Heart left ventricle (tissue), 16 donors: ENCODE measurements at regions not wholly inside any gene's neighbourhood (a gene's known extent, or its start where the extent isn't known, plus 50 kb on each side); places are given as distances from the start of the nearest gene placed in this dataset.
"Not testable (repeated sequence)": the region's sequence is repeated elsewhere in the genome, so short reads cannot be mapped to it uniquely, and the experiment has no call there.

Source experiments
- ATAC-seq, 4 donors: fragments of 200-7000 bp; cut with Tn5 transposase; one replicate each; pipeline ENCODE4 v1.9.1; 2020 to 2022; ENCODE audit warnings: moderate library complexity in 4 of 4, mild to moderate bottlenecking in 3 of 4, moderate number of reproducible peaks in 1 of 4
- DNase-seq, 5 donors: peaks; one replicate each; pipeline ENCODE4 v3.0.0-alpha.2; 2020
- H3K27ac ChIP-seq, 12 donors: fragments of 200-600 bp; sonication (generic) in 4 of 12; one replicate each; pipeline versions ENCODE4 v1.5.0 to v1.8.0; 2016 to 2022; ENCODE audit warnings: mild to moderate bottlenecking in 2 of 12
- H3K27me3 ChIP-seq, 9 donors: fragments of 200-600 bp; sonication (generic) in 2 of 9; one replicate each; pipeline versions ENCODE4 v1.5.1 to v1.8.0; 2016 to 2022; ENCODE audit warnings: mild to moderate bottlenecking in 3 of 9
- H3K36me3 ChIP-seq, 9 donors: fragments of 200-600 bp; sonication (generic) in 2 of 9; one replicate each; pipeline versions ENCODE4 v1.5.0 to v1.8.0; 2018 to 2022; ENCODE audit warnings: mild to moderate bottlenecking in 2 of 9
- H3K4me1 ChIP-seq, 12 donors: fragments of 200-600 bp; sonication (generic) in 4 of 12; one replicate each; pipeline versions ENCODE4 v1.5.0 to v1.8.0; 2016 to 2022; ENCODE audit warnings: mild to moderate bottlenecking in 3 of 12
- H3K4me3 ChIP-seq, 12 donors: fragments of 200-600 bp; sonication (generic) in 4 of 12; one replicate each; pipeline versions ENCODE4 v1.5.0 to v1.8.0; 2017 to 2022; ENCODE audit warnings: mild to moderate bottlenecking in 9 of 12, moderate library complexity in 4 of 12
- H3K9me3 ChIP-seq, 12 donors: fragments of 200-600 bp; sonication (generic) in 4 of 12; one replicate each; pipeline versions ENCODE4 v1.5.0 to v1.8.0; 2016 to 2022; ENCODE audit warnings: mild to moderate bottlenecking in 1 of 12
- POLR2A ChIP-seq, 2 donors: fragments of 450-650 bp; IDR thresholded peaks; one replicate each; pipeline ENCODE4 v1.6.1; 2017; ENCODE audit warnings: antibody characterized with exemption in 2 of 2, mild to moderate bottlenecking in 2 of 2, moderate library complexity in 2 of 2
- WGBS, 4 donors: extraction: QIAGEN DNeasy Blood & Tissue Kit in 2 of 4; methylation state at CpG; one replicate each; pipeline versions ENCODE4 v1.1.5 to v1.1.7; 2013 to 2018; 5-methylcytosine and 5-hydroxymethylcytosine counted together
- intact Hi-C, 10 donors: fragments of 100-400 bp; cut with DNase I; formaldehyde crosslinking; loops; one replicate each; pipeline versions ENCODE4 v1.11.1 to v1.14.2; 2022
- donor health status: ischemic (EF 13 %, LVEDD 7.1; RV severe dilation, severe dysfunction).
- donor health status: healthy with polysubstance abuse.
- donor health status: DM: no; HTN: yes; CAD: no.
- donor health status: DM: no; HTN: no; CAD: no.
- donor health status: ischemic (EF 25% LVEDD 6.9; RV normal size, moderate dysfunction).
- donor health status: ischemic (EF 25% LVEDD 5.7; RV mildly dilated, moderate dysfunction).
- donor health status: healthy.
- donor health status: DM: yes; HTN: yes; CAD: no.
- donor health status: ischemic (EF 35%, LVEDD 5.7; RV mildly dilated, moderate dysfunction).
- donor health status: nonischemic (EF 11% LVEDD 7.7; RV severe dilation, severe dysfunction).
- donor health status: DM: yes; HTN: yes; CAD: no.
- donor health status: PGD.
- donor health status: ischemic (EF 29% LVEDD 5.4; RV normal size, mild dysfunction).
- donor health status: nonischemic (EF 23%, LVEDD 6.1; RV moderate dilation, normal function).

DNA sequence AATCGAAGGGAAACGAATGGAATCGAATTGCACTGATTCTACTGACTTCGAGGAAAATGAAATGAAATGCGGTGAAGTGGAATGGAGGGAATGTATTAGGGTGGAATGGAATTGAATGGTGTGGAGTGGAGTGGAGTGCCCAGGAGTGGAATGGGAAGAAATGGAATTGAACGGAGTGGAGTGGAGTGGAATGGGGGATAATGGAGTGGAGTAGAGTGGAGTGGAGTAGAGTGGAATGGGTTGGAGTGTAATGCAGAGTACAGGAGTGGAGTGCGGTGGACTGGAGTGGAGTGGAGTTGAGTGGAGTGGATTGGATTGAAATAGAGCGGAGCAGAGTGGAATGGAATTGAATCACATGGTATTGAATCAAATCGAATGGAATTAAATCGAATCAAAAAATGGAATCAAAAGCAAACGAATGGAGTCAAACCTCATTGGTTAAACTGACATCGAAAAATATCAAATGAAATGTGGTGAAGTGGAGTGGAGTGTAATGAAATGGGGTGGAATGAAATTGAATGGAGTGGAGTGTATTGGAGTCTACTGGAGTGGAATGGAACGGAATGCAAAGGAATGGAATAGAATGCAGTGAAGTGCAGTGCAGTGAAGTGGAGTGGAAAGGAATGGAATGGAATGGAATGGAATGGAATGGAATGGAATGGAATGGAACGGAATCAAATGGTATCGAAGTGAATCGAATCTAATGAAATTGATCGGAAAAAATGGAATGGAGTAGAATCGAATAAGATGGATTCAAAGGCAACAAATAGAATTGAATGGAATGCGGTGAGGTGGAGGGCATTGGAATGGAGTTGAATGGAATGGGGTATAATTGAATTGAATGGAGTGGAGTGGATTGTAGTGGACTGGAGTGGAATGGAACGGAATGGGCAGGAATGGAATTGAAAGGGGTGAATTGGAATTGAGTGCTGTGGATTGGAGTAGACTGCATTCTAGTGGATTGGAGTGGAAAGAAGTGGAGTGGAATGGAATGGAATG is 1049.3 kb downstream of the CDY1 start:
- H3K36me3 ChIP-seq, H3K27me3 ChIP-seq, H3K27ac ChIP-seq, H3K4me1 ChIP-seq, intact Hi-C loops: not testable (repeated sequence)
- peak in 1 of 2 donors; percentile 10 for TF ChIP-seq POLR2A (IDR thresholded peaks at IDR 0.05)
- Histone ChIP-seq H3K9me3 (peaks cover 0 to 27% (median 14%) of the 10 kb centered on the region in 12 donors), H3K4me3 (peak overlapping the region in 2 of 12 donors; percentile 2 to 20)
- DNase-seq = peak in 3 of 5 donors; percentile 46 to 63 (median 54)
- WGBS, 4 donors = 72 to 73% methylated on average over 20 of the region's 20 CpGs; no CpG with 5 or more reads in 2 of the 4 donors
- ATAC-seq = peak in 2 of 4 donors; percentile 71 to 81
